Astrocyte of the spinal cord (primary cell): ENCODE measurements at regions not wholly inside any gene's neighbourhood (a gene's known extent, or its start where the extent isn't known, plus 50 kb on each side); places are given as distances from the start of the nearest gene placed in this dataset.

Experiments
- DNase-seq: peaks from one replicate; pipeline ENCODE4 v3.0.0; 2011; ENCODE audit warnings: low read depth, low spot score
- H3K4me3 ChIP-seq: 2 replicates; pipeline ENCODE4 v1.5.1; 2011; ENCODE audit warnings: low read depth, mild to moderate bottlenecking, low read length, moderate library complexity
- CTCF ChIP-seq: IDR thresholded peaks from 2 replicates; pipeline ENCODE4 v1.5.1; 2012; ENCODE audit warnings: low read depth, mild to moderate bottlenecking, low read length, inconsistent platforms
- in situ Hi-C: cut with HindIII; loops from 2 replicates; pipeline ENCODE4 v1.10.0; 2017; ENCODE audit warnings: low sequenced_read_pairs

DNA sequence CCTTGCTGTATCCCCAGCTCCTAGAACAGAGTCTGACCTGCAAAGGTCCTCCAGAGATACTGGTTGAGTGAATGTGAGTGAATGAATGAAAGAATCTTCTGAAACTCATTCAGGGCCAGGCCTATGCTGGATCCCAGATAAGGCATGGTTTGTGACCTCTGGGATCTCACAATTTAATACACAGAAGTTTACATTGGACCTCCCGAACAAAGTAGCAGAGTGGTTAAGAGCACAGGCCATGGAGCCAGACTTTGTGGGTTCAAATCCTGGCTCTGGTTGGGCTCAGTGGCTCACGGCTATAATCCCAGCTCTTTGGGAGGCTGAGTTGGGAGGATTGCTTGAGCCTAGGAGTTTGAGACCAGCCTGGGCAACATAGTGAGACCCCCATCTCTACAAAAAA is 50.8 kb upstream of the CTPS1 start:
- TF ChIP-seq CTCF: no peak
- no peak for DNase-seq
- no peak overlapping the region for H3K4me3 ChIP-seq
- in situ Hi-C loops: no loop called here

DNA sequence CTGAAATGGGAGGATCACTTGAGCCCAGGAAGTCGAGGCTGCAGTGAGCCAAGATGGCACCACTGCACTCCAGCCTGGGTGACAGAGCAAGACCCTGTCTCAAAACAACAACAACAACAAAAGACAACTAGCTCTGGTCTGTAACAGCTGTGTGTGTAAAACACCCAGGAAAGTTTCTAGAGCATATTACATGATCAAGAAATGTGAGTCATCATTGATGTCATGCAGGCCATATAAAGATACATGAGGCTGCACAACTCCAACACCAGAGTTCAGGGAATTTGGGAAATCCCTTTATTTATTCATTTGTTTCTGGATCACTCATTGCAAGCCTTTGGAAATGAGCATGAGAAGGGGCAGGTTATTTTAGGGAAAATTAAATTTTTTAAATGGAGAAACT is 50.3 kb upstream of the CTPS1 start:
- DNase-seq: no peak
- in situ Hi-C loops: no loop called here
- TF ChIP-seq CTCF: no peak
- no peak overlapping the region for H3K4me3 ChIP-seq
